LNCAP (cell line): ENCODE measurements at regions not wholly inside any gene's neighbourhood (a gene's known extent, or its start where the extent isn't known, plus 50 kb on each side); places are given as distances from the start of the nearest gene placed in this dataset.

Experiments
- CTCF ChIP-seq: fragments of 450-650 bp; IDR thresholded peaks from 2 replicates; pipeline ENCODE4 v1.5.1; 2017; ENCODE audit warnings: mild to moderate bottlenecking

DNA sequence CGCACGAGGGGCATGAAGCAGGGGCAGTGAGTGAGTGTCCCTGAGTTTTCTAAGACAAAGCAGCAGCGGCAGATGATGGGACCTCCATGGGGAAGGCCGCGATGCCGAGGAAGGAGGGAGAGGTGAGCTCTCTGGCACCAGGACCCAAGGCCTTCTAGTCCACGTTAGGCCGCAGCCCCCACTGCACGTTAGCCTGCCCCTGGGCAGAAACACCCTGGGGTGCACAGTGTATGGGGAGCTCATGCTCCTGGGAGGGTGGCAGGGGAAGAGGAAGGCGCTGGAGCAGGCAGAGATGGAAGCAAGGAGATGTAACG, 97.3 kb upstream of the IKZF1 start:
- TF ChIP-seq CTCF: no peak

- no peak for TF ChIP-seq CTCF
Observed at GRCh38 chr7:50206453-50207250, 97.9 kb upstream of the IKZF1 start.

- no peak for TF ChIP-seq CTCF
Observed at GRCh38 chr7:50205011-50205410, 99.5 kb upstream of the IKZF1 start.

- no peak for TF ChIP-seq CTCF
Observed at GRCh38 chr7:50204581-50204980, 99.9 kb upstream of the IKZF1 start.

- no peak for TF ChIP-seq CTCF
Observed at GRCh38 chr7:50203521-50203920, 101.0 kb upstream of the IKZF1 start.

- no peak for TF ChIP-seq CTCF
Observed at GRCh38 chr7:50202052-50202555, 102.4 kb upstream of the IKZF1 start.

- no peak for TF ChIP-seq CTCF
Observed at GRCh38 chr7:50199824-50200223, 104.7 kb upstream of the IKZF1 start.

DNA sequence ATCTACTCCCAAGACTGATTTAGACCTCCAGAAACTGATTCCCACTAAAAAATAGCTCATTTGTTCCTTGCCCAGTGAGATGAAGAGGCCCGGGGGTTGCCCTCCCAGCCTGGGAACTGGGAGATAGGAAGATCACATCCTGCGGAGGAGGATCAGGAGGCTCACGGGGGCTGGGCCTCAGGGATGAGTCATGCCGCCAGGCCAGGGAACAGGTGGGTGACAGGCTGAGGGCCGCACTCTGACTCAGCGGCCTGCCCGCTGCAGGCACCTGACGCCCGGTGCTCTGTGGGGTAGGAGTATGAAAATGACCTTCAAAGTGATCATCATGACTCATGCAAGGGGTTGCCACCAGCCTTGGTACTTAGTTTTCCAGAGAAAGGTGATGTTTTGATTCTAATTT, 104.5 kb upstream of the ZPBP start:
- TF ChIP-seq CTCF: no peak
